ENCODE measurements at regions not wholly inside any gene's neighbourhood (a gene's known extent, or its start where the extent isn't known, plus 50 kb on each side); places are given as distances from the start of the nearest gene placed in this dataset.

DNA sequence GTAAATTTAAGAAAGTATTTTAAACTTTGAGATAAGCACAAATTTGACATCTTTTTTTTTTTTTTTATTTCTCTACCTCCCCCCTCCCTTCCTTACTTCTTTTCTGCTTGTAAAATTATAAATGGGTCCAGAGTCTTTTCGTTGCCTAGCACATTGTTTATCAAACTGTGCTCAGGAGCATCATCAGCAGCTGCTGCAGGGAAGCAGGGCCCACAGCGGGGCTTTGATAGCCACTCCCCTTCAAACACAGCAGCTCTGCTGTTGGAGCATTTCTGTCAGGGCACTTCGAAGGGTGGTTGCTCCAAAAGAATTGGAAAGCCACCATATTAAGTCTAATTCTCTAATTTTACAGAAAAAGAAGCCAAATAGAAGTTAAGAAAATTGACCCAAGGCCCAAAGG lies 588.3 kb downstream of the SPRY1 start:
- Histone ChIP-seq H3K27me3 (ENCODE audit: control insufficient read depth, extremely low read depth, insufficient read depth, low read length) (no peaks in the 10 kb centered on the region), H2AFZ (ENCODE audit: control insufficient read depth, low read length) (no peak overlapping the region), H3K36me3 (ENCODE audit: control insufficient read depth in 2 of 2, extremely low read depth in 1 of 2, insufficient read depth in 2 of 2, low read length in 2 of 2) (no peaks in the 10 kb centered on the region), H4K20me1 (ENCODE audit: control insufficient read depth, extremely low read depth, insufficient read depth, low read length) (no peaks in the 10 kb centered on the region), H3K79me2 (ENCODE audit: control insufficient read depth, insufficient read depth, low read length) (no peaks in the 10 kb centered on the region), H3K9me1 (ENCODE audit: control insufficient read depth, extremely low read depth, insufficient read depth, low read length) (no peaks in the 10 kb centered on the region), H3K9me3 (ENCODE audit: control insufficient read depth, low read depth, low read length) (no peaks in the 10 kb centered on the region), H3K4me1 (ENCODE audit: control insufficient read depth, extremely low read depth, insufficient read depth, low read length) (peaks cover 15% of the 10 kb centered on the region), H3K4me3 (ENCODE audit: control insufficient read depth in 2 of 3, extremely low read depth in 1 of 3, insufficient read depth in 2 of 3, low read depth in 1 of 3, low read length in 3 of 3) (no peak overlapping the region), H3K4me2 (ENCODE audit: control insufficient read depth, extremely low read depth, insufficient read depth, low read depth, low read length) (no peak overlapping the region), H3K9ac (ENCODE audit: control insufficient read depth, extremely low read depth, insufficient read depth, low read length) (no peak overlapping the region), H3K27ac (ENCODE audit: control insufficient read depth, insufficient read depth, low read length) (no peak overlapping the region)
- FAIRE-seq, result no peak
- dilution Hi-C loops (cut with MboI; ENCODE audit: extremely low pct_ligation_motif_present, low sequenced_read_pairs), result no loop called here
- no peak for TF ChIP-seq EZH2 (IDR thresholded peaks at IDR 0.05; ENCODE audit: low read length)
- TF ChIP-seq, protein P1, sequence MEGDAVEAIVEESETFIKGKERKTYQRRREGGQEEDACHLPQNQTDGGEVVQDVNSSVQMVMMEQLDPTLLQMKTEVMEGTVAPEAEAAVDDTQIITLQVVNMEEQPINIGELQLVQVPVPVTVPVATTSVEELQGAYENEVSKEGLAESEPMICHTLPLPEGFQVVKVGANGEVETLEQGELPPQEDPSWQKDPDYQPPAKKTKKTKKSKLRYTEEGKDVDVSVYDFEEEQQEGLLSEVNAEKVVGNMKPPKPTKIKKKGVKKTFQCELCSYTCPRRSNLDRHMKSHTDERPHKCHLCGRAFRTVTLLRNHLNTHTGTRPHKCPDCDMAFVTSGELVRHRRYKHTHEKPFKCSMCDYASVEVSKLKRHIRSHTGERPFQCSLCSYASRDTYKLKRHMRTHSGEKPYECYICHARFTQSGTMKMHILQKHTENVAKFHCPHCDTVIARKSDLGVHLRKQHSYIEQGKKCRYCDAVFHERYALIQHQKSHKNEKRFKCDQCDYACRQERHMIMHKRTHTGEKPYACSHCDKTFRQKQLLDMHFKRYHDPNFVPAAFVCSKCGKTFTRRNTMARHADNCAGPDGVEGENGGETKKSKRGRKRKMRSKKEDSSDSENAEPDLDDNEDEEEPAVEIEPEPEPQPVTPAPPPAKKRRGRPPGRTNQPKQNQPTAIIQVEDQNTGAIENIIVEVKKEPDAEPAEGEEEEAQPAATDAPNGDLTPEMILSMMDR (optimal IDR thresholded peaks at IDR 0.05 in 1 of 3, IDR thresholded peaks at IDR 0.05 in 1 of 3, conservative IDR thresholded peaks at IDR 0.05 in 1 of 3; ENCODE audit: extremely low read depth in 1 of 3, insufficient read depth in 2 of 3, low read length in 3 of 3), result no peak
- DNase-seq (ENCODE audit: low read depth, low spot score), result no peak

DNA sequence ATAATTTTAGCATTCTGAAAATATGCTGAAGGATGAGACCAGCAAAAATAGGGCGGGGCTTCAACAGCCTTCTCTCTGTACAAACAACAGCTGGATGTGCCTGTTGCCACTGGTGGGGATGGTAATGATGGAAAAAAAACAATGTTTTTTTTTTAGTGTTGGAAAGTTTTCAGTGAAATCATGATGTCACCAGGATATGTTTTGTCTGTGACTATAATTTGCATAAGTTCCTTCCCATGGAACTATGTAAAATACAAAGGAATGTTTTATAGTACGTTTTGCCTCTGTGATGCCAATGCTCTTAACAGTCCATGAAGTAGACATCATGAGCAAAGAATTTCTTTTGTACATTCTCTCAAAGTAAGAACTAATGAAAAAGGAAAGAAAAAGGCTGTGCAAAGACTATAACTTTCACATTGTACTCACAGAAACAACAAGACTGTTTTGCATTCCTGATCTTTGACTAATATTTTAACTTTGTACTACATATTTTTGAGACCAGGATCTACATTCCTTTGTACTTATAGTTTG lies 589.7 kb downstream of the SPRY1 start:
- Histone ChIP-seq H2AFZ (ENCODE audit: control insufficient read depth, low read length) (peak overlapping the region; percentile 72), H3K4me3 (ENCODE audit: control insufficient read depth in 2 of 3, extremely low read depth in 1 of 3, insufficient read depth in 2 of 3, low read depth in 1 of 3, low read length in 3 of 3) (peak overlapping the region in 1 of 3 experiments; percentile 30), H3K4me2 (ENCODE audit: control insufficient read depth, extremely low read depth, insufficient read depth, low read depth, low read length) (peak overlapping the region; percentile 58), H3K27me3 (ENCODE audit: control insufficient read depth, extremely low read depth, insufficient read depth, low read length) (no peaks in the 10 kb centered on the region), H3K9me3 (ENCODE audit: control insufficient read depth, low read depth, low read length) (no peaks in the 10 kb centered on the region), H3K9me1 (ENCODE audit: control insufficient read depth, extremely low read depth, insufficient read depth, low read length) (no peaks in the 10 kb centered on the region), H3K4me1 (ENCODE audit: control insufficient read depth, extremely low read depth, insufficient read depth, low read length) (peaks cover 15% of the 10 kb centered on the region), H4K20me1 (ENCODE audit: control insufficient read depth, extremely low read depth, insufficient read depth, low read length) (no peaks in the 10 kb centered on the region), H3K27ac (ENCODE audit: control insufficient read depth, insufficient read depth, low read length) (peak overlapping the region; percentile 19), H3K36me3 (ENCODE audit: control insufficient read depth in 2 of 2, extremely low read depth in 1 of 2, insufficient read depth in 2 of 2, low read length in 2 of 2) (no peaks in the 10 kb centered on the region), H3K79me2 (ENCODE audit: control insufficient read depth, insufficient read depth, low read length) (no peaks in the 10 kb centered on the region), H3K9ac (ENCODE audit: control insufficient read depth, extremely low read depth, insufficient read depth, low read length) (no peak overlapping the region)
- no peak for TF ChIP-seq EZH2 (IDR thresholded peaks at IDR 0.05; ENCODE audit: low read length)
- TF ChIP-seq, protein P1 (optimal IDR thresholded peaks at IDR 0.05 in 1 of 3, IDR thresholded peaks at IDR 0.05 in 1 of 3, conservative IDR thresholded peaks at IDR 0.05 in 1 of 3; ENCODE audit: extremely low read depth in 1 of 3, insufficient read depth in 2 of 3, low read length in 3 of 3), result no peak
- peak; percentile 26 for FAIRE-seq
- dilution Hi-C loops (cut with MboI; ENCODE audit: extremely low pct_ligation_motif_present, low sequenced_read_pairs), result no loop called here
- DNase-seq (ENCODE audit: low read depth, low spot score), result peak; percentile 55
